ENCODE measurements at regions not wholly inside any gene's neighbourhood (a gene's known extent, or its start where the extent isn't known, plus 50 kb on each side); places are given as distances from the start of the nearest gene placed in this dataset.

DNA sequence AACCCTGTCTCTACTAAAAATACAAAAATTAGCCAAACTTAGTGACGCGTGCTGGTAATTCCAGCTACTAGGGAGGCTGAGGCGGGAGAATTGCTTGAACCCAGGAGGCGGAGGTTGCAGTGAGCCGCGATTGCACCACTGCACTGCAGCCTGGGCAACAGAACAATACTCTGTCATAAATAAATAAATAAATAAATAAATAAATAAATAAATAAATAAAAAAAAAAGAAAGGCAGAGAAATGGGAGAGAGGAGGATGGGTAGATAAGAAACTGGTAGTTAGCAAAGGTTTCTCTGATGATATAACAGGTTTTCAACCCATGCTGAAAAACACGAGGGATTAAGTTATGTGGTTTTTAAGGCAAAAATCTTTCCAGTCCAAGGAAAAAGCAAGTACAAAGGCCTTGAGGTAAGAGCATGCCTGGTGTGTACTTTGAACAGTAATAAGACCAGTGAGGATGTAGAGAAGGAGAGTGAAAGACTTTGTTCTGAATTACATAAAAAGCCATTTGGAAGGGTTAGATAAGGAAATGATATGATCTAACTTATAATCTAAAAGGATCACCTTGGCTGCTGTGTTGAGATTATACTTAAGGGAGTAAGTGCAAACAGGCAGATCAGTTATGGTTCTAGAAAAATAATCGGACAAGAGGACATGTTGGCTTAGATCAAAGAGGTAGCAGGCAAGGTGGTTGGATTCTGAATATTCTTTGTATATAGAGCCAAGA is 159.3 kb downstream of the PTH2R start:
- TF ChIP-seq, protein P1, sequence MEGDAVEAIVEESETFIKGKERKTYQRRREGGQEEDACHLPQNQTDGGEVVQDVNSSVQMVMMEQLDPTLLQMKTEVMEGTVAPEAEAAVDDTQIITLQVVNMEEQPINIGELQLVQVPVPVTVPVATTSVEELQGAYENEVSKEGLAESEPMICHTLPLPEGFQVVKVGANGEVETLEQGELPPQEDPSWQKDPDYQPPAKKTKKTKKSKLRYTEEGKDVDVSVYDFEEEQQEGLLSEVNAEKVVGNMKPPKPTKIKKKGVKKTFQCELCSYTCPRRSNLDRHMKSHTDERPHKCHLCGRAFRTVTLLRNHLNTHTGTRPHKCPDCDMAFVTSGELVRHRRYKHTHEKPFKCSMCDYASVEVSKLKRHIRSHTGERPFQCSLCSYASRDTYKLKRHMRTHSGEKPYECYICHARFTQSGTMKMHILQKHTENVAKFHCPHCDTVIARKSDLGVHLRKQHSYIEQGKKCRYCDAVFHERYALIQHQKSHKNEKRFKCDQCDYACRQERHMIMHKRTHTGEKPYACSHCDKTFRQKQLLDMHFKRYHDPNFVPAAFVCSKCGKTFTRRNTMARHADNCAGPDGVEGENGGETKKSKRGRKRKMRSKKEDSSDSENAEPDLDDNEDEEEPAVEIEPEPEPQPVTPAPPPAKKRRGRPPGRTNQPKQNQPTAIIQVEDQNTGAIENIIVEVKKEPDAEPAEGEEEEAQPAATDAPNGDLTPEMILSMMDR (IDR thresholded peaks at IDR 0.05; ENCODE audit: low read depth, low read length, poor library complexity, severe bottlenecking), result no peak
- TF ChIP-seq EZH2phosphoT487 (IDR thresholded peaks at IDR 0.05; ENCODE audit: borderline replicate concordance, low read length), result no peak
